ENCODE measurements at regions not wholly inside any gene's neighbourhood (a gene's known extent, or its start where the extent isn't known, plus 50 kb on each side); places are given as distances from the start of the nearest gene placed in this dataset.

DNA sequence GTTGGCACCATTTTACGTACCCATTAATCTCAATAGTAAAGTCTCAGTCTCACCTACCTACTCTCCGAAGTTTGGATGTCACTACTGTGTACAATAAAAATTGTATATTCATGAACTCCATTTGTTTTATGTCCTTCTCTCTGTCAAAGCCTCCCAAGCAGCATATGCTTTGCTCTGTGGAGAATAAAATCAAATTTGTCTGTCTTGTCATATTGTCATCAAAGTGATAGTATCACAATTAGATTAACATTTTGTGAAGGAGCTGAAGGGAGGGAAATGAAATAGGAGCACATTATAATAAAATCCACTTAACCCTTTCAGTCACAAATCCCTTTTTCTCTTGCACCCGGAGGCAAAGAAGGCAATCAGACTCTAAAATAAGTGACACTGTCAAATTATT is 177.1 kb upstream of the RRP15 start:
- Histone ChIP-seq H3K4me2 (ENCODE audit: insufficient read depth, low read length) (no peak overlapping the region), H3K9me1 (ENCODE audit: control insufficient read depth, insufficient read depth, low read length) (no peaks in the 10 kb centered on the region), H4K20me1 (replicated peaks; ENCODE audit: control insufficient read depth, insufficient read depth, low read length) (no peaks in the 10 kb centered on the region), H3K79me2 (ENCODE audit: control insufficient read depth, insufficient read depth, low read length) (no peaks in the 10 kb centered on the region), H3K9ac (ENCODE audit: insufficient read depth in 1 of 2, low read depth in 2 of 2, low read length in 2 of 2) (no peak overlapping the region), H3K4me3 (no peak overlapping the region), H3K4me1 (replicated peaks in 1 of 2; ENCODE audit: control insufficient read depth in 2 of 2, insufficient read depth in 2 of 2, low read length in 2 of 2) (no peaks in the 10 kb centered on the region), H3K27me3 (ENCODE audit: control insufficient read depth in 2 of 2, insufficient read depth in 2 of 2, low read length in 2 of 2) (no peaks in the 10 kb centered on the region), H2AFZ (ENCODE audit: low read depth, low read length) (no peak overlapping the region), H3K9me3 (replicated peaks; ENCODE audit: control insufficient read depth, insufficient read depth, low read depth, low read length) (no peaks in the 10 kb centered on the region; the same call in none of the 2 replicates), H3K27ac (ENCODE audit: extremely low read depth, low read depth, low read length) (no peak overlapping the region), H3K36me3 (ENCODE audit: control insufficient read depth, insufficient read depth, low read length) (no peaks in the 10 kb centered on the region)
- CTCF ChIA-PET (ENCODE audit: low intra/inter-chr PET ratio), result no interaction called here
- intact Hi-C loops (cut with micrococcal nuclease), result no loop called here
- WGBS (ENCODE audit: insufficient coverage, low coverage, missing lambda C conversion rate), result 0% methylated on average over 3 of the region's 3 CpGs
- in situ Hi-C loops (cut with MboI), result no loop called here
- no peak for DNase-seq (ENCODE audit: extremely low read depth in 1 of 4, low spot score in 3 of 4)
- TF ChIP-seq, protein P1, sequence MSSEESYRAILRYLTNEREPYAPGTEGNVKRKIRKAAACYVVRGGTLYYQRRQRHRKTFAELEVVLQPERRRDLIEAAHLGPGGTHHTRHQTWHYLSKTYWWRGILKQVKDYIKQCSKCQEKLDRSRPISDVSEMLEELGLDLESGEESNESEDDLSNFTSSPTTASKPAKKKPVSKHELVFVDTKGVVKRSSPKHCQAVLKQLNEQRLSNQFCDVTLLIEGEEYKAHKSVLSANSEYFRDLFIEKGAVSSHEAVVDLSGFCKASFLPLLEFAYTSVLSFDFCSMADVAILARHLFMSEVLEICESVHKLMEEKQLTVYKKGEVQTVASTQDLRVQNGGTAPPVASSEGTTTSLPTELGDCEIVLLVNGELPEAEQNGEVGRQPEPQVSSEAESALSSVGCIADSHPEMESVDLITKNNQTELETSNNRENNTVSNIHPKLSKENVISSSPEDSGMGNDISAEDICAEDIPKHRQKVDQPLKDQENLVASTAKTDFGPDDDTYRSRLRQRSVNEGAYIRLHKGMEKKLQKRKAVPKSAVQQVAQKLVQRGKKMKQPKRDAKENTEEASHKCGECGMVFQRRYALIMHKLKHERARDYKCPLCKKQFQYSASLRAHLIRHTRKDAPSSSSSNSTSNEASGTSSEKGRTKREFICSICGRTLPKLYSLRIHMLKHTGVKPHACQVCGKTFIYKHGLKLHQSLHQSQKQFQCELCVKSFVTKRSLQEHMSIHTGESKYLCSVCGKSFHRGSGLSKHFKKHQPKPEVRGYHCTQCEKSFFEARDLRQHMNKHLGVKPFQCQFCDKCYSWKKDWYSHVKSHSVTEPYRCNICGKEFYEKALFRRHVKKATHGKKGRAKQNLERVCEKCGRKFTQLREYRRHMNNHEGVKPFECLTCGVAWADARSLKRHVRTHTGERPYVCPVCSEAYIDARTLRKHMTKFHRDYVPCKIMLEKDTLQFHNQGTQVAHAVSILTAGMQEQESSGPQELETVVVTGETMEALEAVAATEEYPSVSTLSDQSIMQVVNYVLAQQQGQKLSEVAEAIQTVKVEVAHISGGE (CRISPR knock-in tag; IDR thresholded peaks at IDR 0.05), result no peak
- TF ChIP-seq ZNF707 (CRISPR knock-in tag; conservative IDR thresholded peaks at IDR 0.05) (no peak), ZC3H4 (CRISPR knock-in tag; IDR thresholded peaks at IDR 0.05; ENCODE audit: borderline replicate concordance) (no peak), CBX3 (IDR thresholded peaks at IDR 0.05; ENCODE audit: borderline replicate concordance in 1 of 2, low read length in 2 of 2) (no peak)
- TF ChIP-seq, protein P2, sequence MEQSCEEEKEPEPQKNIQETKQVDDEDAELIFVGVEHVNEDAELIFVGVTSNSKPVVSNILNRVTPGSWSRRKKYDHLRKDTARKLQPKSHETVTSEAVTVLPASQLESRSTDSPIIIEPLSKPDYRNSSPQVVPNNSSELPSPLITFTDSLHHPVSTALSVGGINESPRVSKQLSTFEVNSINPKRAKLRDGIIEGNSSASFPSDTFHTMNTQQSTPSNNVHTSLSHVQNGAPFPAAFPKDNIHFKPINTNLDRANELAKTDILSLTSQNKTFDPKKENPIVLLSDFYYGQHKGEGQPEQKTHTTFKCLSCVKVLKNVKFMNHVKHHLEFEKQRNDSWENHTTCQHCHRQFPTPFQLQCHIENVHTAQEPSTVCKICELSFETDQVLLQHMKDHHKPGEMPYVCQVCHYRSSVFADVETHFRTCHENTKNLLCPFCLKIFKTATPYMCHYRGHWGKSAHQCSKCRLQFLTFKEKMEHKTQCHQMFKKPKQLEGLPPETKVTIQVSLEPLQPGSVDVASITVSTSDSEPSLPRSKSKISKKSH (CRISPR knock-in tag; IDR thresholded peaks at IDR 0.05), result no peak
- TF ChIP-seq, protein P3, sequence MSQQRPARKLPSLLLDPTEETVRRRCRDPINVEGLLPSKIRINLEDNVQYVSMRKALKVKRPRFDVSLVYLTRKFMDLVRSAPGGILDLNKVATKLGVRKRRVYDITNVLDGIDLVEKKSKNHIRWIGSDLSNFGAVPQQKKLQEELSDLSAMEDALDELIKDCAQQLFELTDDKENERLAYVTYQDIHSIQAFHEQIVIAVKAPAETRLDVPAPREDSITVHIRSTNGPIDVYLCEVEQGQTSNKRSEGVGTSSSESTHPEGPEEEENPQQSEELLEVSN (IDR thresholded peaks at IDR 0.05; ENCODE audit: borderline replicate concordance in 1 of 2, extremely low read depth in 1 of 2, insufficient read depth in 1 of 2, insufficient read length in 1 of 2, low read depth in 1 of 2, low read length in 1 of 2, poor library complexity in 1 of 2, severe bottlenecking in 1 of 2), result no peak
- TF ChIP-seq, protein P4, sequence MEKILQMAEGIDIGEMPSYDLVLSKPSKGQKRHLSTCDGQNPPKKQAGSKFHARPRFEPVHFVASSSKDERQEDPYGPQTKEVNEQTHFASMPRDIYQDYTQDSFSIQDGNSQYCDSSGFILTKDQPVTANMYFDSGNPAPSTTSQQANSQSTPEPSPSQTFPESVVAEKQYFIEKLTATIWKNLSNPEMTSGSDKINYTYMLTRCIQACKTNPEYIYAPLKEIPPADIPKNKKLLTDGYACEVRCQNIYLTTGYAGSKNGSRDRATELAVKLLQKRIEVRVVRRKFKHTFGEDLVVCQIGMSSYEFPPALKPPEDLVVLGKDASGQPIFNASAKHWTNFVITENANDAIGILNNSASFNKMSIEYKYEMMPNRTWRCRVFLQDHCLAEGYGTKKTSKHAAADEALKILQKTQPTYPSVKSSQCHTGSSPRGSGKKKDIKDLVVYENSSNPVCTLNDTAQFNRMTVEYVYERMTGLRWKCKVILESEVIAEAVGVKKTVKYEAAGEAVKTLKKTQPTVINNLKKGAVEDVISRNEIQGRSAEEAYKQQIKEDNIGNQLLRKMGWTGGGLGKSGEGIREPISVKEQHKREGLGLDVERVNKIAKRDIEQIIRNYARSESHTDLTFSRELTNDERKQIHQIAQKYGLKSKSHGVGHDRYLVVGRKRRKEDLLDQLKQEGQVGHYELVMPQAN (IDR thresholded peaks at IDR 0.05; ENCODE audit: borderline replicate concordance), result no peak
- BruUV-seq (replicated peaks), result no TSS peak
- POLR2A ChIA-PET, result no interaction called here
- no peak for ATAC-seq
- no peak for FAIRE-seq

Measured in K562 (cell line).